NCI-H1105 (cell line): ENCODE measurements at regions not wholly inside any gene's neighbourhood (a gene's known extent, or its start where the extent isn't known, plus 50 kb on each side); places are given as distances from the start of the nearest gene placed in this dataset.

Experiments used
- DNase-seq: peaks from one replicate; lab custom pipeline; 2025; lab: John Stamatoyannopoulos, UW

GRCh38 chr13:22061371-22061805 is 390.5 kb downstream of the FGF9 start:
- no peak for DNase-seq

- no peak for DNase-seq
Observed at GRCh38 chr13:22061806-22062391, 391.0 kb downstream of the FGF9 start.

- DNase-seq = no peak
Observed at GRCh38 chr13:22062478-22063205, 391.8 kb downstream of the FGF9 start.

GRCh38 chr13:22063416-22064124 is 392.7 kb downstream of the FGF9 start:
- no peak for DNase-seq

GRCh38 chr13:22064854-22065620 is 394.2 kb downstream of the FGF9 start:
- DNase-seq = no peak

- DNase-seq = no peak
Observed at GRCh38 chr13:22073718-22074117, 402.8 kb downstream of the FGF9 start.

- DNase-seq = no peak
Observed at GRCh38 chr13:22074403-22074802, 403.5 kb downstream of the FGF9 start.

GRCh38 chr13:22076658-22077057 is 405.8 kb downstream of the FGF9 start:
- no peak for DNase-seq

- DNase-seq = no peak
Observed at GRCh38 chr13:22077205-22077683, 406.4 kb downstream of the FGF9 start.

GRCh38 chr13:22077764-22078163 is 406.9 kb downstream of the FGF9 start:
- DNase-seq = no peak

GRCh38 chr13:22079961-22080360 is 409.1 kb downstream of the FGF9 start:
- DNase-seq = no peak

- DNase-seq = peak; percentile 38
Observed at GRCh38 chr13:22080832-22081231, 410.0 kb downstream of the FGF9 start.

GRCh38 chr13:22081430-22081829 is 410.6 kb downstream of the FGF9 start:
- peak; percentile 61 for DNase-seq

- DNase-seq = peak; percentile 24
Observed at GRCh38 chr13:22082030-22082429, 411.2 kb downstream of the FGF9 start.

- DNase-seq = no peak
Observed at GRCh38 chr13:22082437-22083100, 411.7 kb downstream of the FGF9 start.

GRCh38 chr13:22085001-22085400 is 414.1 kb downstream of the FGF9 start:
- DNase-seq = no peak

- DNase-seq = no peak
Observed at GRCh38 chr13:22086597-22087330, 415.9 kb downstream of the FGF9 start.

- no peak for DNase-seq
Observed at GRCh38 chr13:22090106-22090505, 419.2 kb downstream of the FGF9 start.

GRCh38 chr13:22091222-22091970 is 420.5 kb downstream of the FGF9 start:
- DNase-seq = no peak

- no peak for DNase-seq
Observed at GRCh38 chr13:22091971-22092300, 421.1 kb downstream of the FGF9 start.
